HG03196 (cell line): ENCODE measurements at regions not wholly inside any gene's neighbourhood (a gene's known extent, or its start where the extent isn't known, plus 50 kb on each side); places are given as distances from the start of the nearest gene placed in this dataset.
"Not testable (repeated sequence)": the region's sequence is repeated elsewhere in the genome, so short reads cannot be mapped to it uniquely, and the experiment has no call there.

Source experiments
- ATAC-seq: cut with Tn5 transposase; IDR thresholded peaks from one replicate; pipeline ENCODE4 v1.9.1; 2021; ENCODE audit not compliant: unreplicated experiment

GRCh38 chrX:151042842-151043241, 59.7 kb downstream of the HMGB3 start:
- ATAC-seq = no peak

- ATAC-seq = not testable (repeated sequence)
Measured at GRCh38 chrX:151066373-151066772, 83.2 kb downstream of the HMGB3 start.

- no peak for ATAC-seq
Measured at GRCh38 chrX:151073767-151074166, 90.6 kb downstream of the HMGB3 start.

- no peak for ATAC-seq
Measured at GRCh38 chrX:151081016-151081415, 95.4 kb upstream of the GPR50 start.

GRCh38 chrX:151082077-151082948, 94.1 kb upstream of the GPR50 start:
- peak; percentile 79 for ATAC-seq

GRCh38 chrX:151084454-151084853, 91.9 kb upstream of the GPR50 start:
- no peak for ATAC-seq

- no peak for ATAC-seq
Measured at GRCh38 chrX:151085207-151085606, 91.2 kb upstream of the GPR50 start.

GRCh38 chrX:151088221-151088620, 88.2 kb upstream of the GPR50 start:
- ATAC-seq = no peak

GRCh38 chrX:151099001-151099400, 77.4 kb upstream of the GPR50 start:
- no peak for ATAC-seq

GRCh38 chrX:151100799-151101198, 75.6 kb upstream of the GPR50 start:
- no peak for ATAC-seq

- not testable (repeated sequence) for ATAC-seq
Measured at GRCh38 chrX:151113200-151113599, 63.2 kb upstream of the GPR50 start.
